ENCODE measurements at regions not wholly inside any gene's neighbourhood (a gene's known extent, or its start where the extent isn't known, plus 50 kb on each side); places are given as distances from the start of the nearest gene placed in this dataset.

DNA sequence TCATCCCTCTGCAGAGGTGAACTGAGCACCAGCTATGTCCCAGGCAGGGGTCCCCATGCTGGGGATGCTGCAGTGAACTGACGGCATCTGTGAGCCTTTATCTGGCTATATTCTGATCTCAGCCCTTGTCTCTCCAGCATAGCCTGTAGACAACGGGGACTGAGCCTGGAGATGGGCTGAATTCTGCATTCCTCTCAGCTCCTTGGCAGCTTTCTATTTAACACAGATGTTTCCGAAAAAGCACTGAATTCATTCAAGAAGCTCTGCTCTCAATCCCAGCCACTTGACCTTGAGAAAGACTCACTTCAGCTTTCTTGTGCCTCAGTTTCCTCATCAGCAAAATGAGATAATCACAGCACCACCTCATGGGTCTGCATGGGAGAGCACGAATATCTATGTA, 204.4 kb upstream of the PMEPA1 start:
- DNase-seq = no peak

GRCh38 chr20:57913156-57913930, 203.5 kb upstream of the PMEPA1 start:
- DNase-seq = no peak

GRCh38 chr20:57912227-57912582, 202.4 kb upstream of the PMEPA1 start:
- no peak for DNase-seq

DNA sequence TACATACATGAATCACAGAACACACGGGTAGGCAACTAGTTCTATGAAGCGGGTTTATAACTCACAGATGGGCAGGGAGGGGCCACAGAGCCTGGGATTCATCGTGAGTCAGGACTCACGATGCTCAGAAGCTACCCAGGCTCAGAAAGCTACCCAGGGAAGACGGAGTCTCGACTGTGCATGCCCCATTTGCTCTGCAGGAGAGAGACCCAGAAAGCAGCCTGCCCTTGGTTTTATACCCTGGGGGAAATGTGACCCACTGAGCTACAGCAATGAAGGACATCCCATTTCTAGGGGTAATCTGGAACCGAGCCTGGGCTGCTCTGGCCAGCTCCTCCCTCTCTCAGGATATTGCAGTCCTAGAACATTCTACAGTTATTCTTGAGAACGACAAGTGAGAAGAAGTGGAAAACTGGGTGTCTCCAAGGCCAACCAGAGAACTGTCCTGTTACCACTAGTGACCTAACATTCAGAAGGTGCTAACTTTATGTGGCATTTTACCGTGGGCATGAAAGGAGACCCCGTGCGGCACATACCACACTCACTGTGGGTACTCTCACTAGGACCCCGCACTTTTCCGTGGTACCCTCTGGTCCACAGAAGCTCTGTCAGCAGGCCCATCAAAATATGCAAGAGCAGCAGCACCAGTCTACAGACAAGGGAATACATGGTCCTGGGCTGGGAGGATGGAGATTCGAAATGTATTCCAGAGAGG, 201.9 kb upstream of the PMEPA1 start:
- DNase-seq = no peak

- DNase-seq = no peak
These were observed 200.9 kb upstream of the PMEPA1 start for GRCh38 chr20:57910716-57911115.

DNA sequence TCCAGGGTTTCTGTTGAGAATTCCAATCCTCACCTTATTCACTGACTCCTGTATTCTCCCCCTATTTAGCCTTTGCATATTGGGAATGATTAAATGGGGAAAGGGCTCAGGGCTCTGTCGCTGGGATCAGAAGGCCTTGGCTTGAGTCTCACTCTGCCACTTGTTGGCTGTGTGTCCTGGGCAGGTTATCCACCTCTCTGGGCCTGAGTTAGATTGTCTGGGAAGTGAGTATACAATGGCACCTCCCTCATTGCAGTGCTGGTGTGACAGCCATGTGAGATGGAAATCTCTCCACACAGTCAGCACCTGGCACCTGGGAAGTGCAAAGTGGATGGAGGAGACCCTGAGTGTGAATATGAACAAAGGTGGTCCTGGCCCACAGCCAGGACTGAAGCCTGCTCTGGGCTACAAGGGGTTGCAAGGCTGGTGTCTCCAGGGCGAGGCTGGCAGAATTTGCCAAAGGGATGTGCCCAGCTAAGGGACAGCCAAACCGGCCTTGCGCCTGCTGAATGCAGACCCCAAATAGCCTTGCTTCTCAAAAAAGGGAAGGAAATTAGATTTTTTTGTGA, 200.0 kb upstream of the PMEPA1 start:
- DNase-seq = no peak

DNA sequence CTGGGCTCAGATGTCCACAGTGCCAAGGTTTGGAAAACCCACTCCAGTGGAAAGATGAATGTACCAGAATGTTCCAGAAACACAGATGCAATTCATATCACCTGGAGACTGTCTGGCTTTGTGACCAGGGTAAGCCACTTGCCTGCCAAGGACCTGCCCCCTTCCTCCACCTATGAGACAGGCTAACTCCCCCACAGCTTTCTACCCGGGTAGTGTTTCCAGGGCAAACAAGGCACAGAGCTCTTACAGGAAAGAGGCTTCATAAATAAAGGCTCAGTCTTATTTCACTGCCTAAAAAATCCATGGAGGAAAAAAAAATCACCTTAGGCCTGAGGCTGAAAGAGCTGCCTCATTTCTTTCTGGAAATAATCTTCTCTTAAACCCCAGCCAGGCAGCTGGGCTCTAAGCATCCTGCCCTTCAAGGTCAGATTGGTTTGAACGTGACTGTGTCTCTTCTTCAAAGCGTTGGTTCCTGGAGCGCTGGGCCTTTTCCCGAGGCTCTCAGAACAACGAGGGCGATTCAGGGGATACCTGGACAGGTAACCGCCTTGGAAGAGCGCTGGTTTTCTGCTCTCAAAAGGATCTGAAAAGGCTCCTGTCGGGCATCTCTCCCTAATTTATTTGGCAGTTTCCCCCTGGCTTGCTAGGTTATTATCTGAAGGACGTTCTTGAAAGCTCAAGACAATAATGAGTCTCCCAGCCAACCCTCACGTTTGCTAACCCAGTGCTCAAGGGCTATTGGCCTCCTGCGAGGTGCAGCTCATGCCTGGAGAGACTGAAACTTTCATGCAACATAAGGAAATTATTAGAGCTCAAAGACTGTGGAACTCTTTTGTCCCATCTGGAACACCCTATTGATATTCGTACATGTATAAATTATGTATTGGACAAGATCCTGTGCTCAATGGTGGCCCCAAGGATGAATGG, 199.2 kb upstream of the PMEPA1 start:
- DNase-seq = peak; percentile 57

DNA sequence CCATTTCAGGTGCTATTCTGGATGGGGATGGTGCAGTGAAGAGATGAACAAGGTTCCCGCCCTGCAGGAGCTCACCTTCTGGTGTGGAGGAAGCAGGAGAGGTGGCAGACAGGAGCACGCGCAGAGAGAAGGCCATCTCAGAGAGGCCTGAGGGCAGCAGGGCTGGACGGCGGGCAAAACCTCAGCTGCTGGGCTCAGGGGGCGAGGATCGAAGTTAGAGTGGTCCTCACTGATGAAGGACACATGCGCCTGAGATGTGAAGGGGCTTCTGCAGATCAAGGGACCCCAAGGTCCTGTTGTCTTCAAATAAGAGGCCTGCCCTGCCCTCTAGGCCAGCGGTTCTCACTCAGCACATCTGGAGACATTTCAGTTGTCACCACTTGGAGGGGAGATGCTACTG, 198.4 kb upstream of the PMEPA1 start:
- DNase-seq = no peak

DNA sequence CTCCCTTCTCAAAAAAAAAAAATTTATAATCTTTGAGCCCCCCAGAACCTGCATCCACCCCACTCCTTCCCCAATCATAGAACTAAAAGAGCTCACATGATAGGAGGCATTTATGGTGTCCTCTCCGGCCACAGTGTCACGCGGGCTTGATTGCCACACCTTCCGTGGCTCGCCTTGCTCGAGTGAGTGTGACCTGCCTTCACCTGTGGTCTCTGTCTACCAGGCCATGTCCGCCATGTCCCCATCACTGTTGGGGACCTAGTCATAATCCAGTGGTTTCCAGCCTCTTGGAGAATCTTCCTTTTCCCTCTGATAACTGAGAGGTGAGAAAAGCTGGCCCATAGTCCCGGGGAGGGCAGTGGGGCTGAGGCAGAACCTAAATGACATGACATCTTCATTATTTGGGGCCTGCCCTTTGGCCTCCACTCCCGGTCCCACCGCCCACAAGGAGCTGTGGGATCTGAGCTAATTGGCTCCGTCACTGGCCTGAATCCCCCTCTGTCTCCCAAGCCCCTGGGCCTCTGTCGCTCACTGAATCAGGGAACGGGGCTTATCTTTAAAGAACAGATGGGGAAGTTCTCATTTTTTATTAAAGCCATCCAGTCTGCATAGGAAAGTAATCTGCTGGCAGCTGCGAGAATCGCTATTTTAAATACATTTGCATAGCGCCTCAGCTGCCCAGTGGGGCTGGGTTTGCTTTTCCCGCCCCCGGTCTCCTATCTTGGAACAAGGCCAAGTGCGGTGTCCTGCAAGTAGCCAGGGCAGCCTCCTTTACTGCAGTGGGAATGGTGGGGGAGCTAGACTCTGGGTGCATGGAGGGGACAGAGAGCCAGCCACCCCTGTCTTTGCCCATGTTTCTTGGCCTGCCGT, 197.6 kb upstream of the PMEPA1 start:
- DNase-seq = no peak

GRCh38 chr20:57905448-57905847, 195.6 kb upstream of the PMEPA1 start:
- DNase-seq = no peak

DNA sequence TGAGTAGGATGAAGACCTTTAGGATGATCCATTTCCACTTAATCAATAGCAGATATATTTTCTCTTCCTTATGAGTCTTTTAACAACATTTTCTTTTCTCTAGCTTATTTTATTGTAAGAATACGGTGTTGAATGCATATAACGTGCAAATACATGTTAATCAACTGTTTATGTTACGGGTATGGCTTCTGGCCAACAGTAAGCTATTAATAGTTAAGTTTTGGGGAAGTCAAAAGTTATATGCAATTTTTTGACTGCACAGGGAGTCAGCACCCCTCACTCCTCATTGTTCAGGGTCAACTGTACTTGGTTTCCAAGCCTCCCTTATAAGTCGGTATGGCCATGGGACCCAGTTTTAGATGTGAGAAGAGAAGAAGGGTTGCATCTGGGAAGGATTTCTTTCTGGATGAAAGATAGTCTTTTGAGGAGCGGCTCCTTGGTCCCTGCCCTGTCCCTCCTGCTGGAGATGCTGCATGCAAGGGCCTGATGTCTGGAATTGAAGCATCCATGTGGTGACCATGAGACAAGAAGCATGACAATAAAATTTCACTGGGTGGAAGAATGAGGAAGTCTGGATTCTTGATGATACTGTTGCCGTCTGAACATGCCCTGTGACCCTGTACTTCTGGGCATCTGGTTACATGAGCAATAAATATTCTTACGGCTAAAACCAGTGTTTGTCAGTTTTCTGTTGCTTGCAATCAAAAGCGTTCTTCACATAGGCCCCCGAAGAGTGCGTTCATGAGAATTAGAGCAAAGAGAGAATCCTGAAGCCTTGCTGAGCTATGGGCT, 194.7 kb upstream of the PMEPA1 start:
- no peak for DNase-seq

DNA sequence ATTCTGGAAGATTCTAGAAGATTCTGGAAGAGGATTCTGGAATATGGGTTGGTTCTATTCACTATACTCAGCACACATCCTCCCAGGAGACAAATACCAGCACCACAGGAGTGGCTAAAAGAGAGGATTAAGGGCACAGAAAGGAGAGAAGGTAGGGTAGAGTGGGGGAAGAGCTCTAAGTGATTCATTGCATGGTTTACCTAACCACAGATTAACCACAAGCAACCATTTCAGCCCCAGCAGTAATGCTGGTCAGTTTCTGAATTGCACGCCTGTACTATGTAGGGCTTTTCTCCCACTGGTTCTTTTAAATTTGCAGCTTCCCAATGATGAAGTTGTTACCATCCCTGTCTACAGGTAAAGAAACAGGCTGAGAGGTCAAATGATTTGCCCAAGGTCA, 192.7 kb upstream of the PMEPA1 start:
- no peak for DNase-seq

GRCh38 chr20:57901526-57901925, 191.7 kb upstream of the PMEPA1 start:
- no peak for DNase-seq

DNA sequence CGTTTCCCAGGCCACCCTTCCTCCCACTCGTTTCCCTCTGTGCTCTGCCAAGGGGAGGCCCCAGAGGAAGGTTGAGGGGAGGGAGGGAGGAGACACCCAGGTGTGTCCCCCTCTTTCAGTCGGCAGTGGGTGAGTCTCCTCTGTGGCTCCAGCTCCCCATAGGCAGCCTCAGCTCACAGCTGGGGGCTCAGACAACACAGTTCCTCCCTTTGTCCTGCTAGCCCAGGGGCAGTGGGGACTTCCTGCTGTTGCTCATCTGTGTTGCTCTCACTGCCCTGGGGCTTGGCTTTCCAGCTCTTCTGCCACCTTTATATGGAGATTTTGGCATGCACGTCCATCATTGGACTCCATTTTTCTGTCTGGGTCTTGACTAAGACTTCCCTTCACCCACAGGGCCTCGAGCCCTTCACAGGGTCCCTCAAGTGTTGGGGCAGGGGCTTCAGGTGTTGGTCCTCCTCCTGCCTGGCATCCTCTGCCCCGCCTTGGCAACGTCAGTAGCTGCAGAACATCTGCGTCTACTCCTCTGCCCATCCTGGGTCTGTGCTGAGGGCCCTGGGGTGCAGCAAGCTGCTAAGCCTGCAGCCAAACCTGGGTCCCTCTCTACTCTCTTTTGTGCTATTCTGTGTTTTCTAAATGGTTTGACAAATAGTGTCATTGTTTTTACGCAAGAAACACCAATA, 190.6 kb upstream of the PMEPA1 start:
- no peak for DNase-seq

DNA sequence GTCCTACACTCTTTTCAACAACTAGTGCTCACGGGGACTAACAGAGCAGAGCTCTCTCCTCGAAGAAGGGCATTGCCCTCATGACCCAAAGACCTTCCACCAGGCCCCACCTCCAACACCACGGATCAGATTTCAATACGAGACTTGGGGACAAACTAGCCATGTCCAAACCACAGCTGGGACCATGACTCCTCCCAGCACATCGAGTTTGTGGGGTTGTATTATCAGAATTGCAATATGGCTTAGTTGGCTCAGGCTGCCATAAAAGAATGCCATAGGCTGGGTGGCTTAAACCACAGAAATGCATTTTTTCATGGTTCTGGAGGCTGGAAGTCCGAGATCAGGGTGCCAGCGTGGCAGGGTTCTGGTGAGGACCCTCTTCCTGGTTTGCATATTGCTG, 189.7 kb upstream of the PMEPA1 start:
- no peak for DNase-seq

- no peak for DNase-seq
These were observed 188.5 kb upstream of the PMEPA1 start for GRCh38 chr20:57898332-57898731.

DNA sequence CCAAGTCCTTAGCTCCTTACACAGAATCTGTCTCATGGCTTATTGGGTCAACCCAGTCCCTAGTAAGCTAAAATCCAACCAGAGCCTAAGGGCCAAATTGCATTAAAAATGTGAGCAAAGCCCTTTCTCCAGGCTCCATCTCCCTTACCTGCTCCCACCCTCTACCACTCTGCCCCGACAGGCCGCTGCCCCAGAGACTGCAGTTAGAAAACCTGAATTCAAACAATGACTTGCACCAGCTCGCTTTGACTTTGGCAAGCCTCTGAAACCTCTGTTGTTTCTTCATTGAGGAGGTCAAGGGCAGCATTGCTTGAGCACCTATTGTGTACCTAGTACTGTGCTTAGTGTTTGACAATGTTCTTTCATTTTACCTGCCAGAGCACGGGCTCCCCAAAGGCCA, 188.1 kb upstream of the PMEPA1 start:
- DNase-seq = no peak

DNA sequence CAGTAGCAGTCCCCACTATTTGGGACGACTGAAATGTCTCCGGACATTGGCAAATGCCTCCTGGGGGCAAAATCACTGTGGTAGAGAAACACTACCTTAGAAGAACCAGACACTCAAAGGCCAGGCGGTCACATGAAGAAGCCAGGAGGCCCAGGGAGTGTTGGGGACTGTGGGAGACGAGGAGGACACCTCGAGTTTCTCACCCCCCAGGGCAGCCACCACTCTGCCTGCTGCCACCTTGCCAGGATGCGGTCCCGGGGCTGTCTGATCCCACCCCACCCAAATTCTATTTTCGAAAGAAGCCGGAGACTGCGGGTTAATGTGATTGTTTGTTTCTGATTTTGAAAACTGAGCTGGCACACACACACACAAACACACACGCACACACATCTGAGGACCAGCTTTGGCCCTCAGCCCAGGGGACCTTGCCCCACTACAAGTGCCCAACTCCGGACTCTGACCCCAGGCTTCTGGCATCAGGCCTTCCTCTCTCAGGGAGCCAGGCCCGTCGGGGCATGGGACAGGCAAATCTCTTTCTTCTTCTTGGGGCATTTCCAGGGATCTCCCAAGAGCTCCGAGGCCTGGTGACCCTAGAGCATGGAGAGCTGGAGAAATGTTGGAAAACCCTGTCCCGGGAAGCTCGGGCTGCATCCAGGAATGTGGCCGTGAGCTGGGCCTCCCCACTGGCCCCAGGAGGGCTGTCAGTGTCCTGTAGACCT, 187.5 kb upstream of the PMEPA1 start:
- DNase-seq = no peak

DNA sequence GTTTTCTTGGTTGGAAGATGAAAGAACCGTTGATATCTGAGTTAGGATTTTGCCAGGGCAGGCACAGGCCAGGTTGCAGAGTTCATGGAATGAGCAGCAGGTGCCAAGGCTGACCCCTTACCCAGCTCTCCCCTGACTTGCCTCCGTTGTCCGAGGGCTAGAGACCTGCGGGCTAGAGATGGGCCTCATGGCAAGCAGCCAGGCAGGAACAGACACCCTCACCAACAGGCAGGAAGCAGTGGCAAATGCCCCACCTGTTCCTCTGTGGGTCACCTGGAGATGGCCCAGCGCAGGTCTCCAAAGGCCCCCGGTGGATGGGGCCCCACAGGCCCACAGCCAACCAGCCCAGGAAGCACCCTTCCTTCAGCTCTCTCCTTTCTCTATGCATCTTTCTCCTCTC, 186.7 kb upstream of the PMEPA1 start:
- no peak for DNase-seq

Measured in left kidney (tissue), 1 donor.